Mesendoderm (in vitro differentiated cells): ENCODE measurements at regions not wholly inside any gene's neighbourhood (a gene's known extent, or its start where the extent isn't known, plus 50 kb on each side); places are given as distances from the start of the nearest gene placed in this dataset.

Experiments
- DNase-seq: peaks from one replicate; pipeline ENCODE4 v3.0.0; 2013
- H2AK5ac ChIP-seq: 2 replicates; pipeline ENCODE4 v1.6.1; 2013; ENCODE audit warnings: low read length, inconsistent platforms
- H2BK120ac ChIP-seq: 2 replicates; pipeline ENCODE4 v1.6.1; 2013; ENCODE audit warnings: low read depth, mild to moderate bottlenecking, low read length, moderate library complexity, mixed read lengths
- H2BK15ac ChIP-seq: replicated peaks from 2 replicates; pipeline ENCODE4 v1.6.1; 2013; ENCODE audit warnings: low read depth, mild to moderate bottlenecking, moderate library complexity
- H2BK5ac ChIP-seq: 2 replicates; pipeline ENCODE4 v1.6.1; 2013; ENCODE audit warnings: low read length, inconsistent platforms
- H3K18ac ChIP-seq: 2 replicates; pipeline ENCODE4 v1.6.1; 2013; ENCODE audit warnings: mild to moderate bottlenecking, low read length, mixed read lengths
- H3K23ac ChIP-seq: one replicate; pipeline ENCODE4 v1.6.1; 2013; ENCODE audit warnings: low read length
- H3K27ac ChIP-seq: 2 replicates; pipeline ENCODE4 v1.5.1; 2013; ENCODE audit warnings: low read depth, mild to moderate bottlenecking, inconsistent platforms, low read length, moderate library complexity
- H3K27me3 ChIP-seq: 2 replicates; pipeline ENCODE4 v1.6.1; 2013; ENCODE audit warnings: low read length, control low read depth, mild to moderate bottlenecking, inconsistent platforms; ENCODE audit not compliant: insufficient read depth, poor library complexity
- H3K36me3 ChIP-seq: 2 replicates; pipeline ENCODE4 v1.6.1; 2013; ENCODE audit warnings: low read length, inconsistent platforms; ENCODE audit not compliant: control insufficient read depth, insufficient read depth
- H3K4ac ChIP-seq: one replicate; pipeline ENCODE4 v1.6.1; 2013; ENCODE audit warnings: low read depth, mild to moderate bottlenecking, low read length, moderate library complexity
- H3K4me1 ChIP-seq: 2 replicates; pipeline ENCODE4 v1.6.1; 2013; ENCODE audit warnings: low read depth, low read length, inconsistent platforms; ENCODE audit not compliant: control insufficient read depth
- H3K4me2 ChIP-seq: 2 replicates; pipeline ENCODE4 v1.6.1; 2013; ENCODE audit warnings: low read length
- H3K4me3 ChIP-seq: 2 replicates; pipeline ENCODE4 v1.5.1; 2013; ENCODE audit warnings: mild to moderate bottlenecking, low read length
- H3K56ac ChIP-seq: one replicate; pipeline ENCODE4 v1.6.1; 2013; ENCODE audit warnings: low read length
- H3K79me1 ChIP-seq: 2 replicates; pipeline ENCODE4 v1.6.1; 2013; ENCODE audit warnings: low read length, inconsistent platforms
- H3K79me2 ChIP-seq: 2 replicates; pipeline ENCODE4 v1.6.1; 2013; ENCODE audit warnings: mild to moderate bottlenecking, low read length; ENCODE audit not compliant: control insufficient read depth, insufficient read depth
- H3K9ac ChIP-seq: 2 replicates; pipeline ENCODE4 v1.6.1; 2013; ENCODE audit warnings: low read length, inconsistent platforms
- H4K5ac ChIP-seq: one replicate; pipeline ENCODE4 v1.6.1; 2013; ENCODE audit warnings: low read length
- H4K8ac ChIP-seq: one replicate; pipeline ENCODE4 v1.6.1; 2013; ENCODE audit warnings: low read depth, mild to moderate bottlenecking, control low read depth, low read length, moderate library complexity
- WGBS: extraction: QIAGEN DNeasy Blood & Tissue Kit; methylation state at CpG from one replicate; pipeline ENCODE4 v1.1.7; 2013; ENCODE audit warnings: low lambda C conversion rate, missing lambda C conversion rate; ENCODE audit not compliant: insufficient coverage; ENCODE audit errors: extremely low coverage; 5-methylcytosine and 5-hydroxymethylcytosine counted together

DNA sequence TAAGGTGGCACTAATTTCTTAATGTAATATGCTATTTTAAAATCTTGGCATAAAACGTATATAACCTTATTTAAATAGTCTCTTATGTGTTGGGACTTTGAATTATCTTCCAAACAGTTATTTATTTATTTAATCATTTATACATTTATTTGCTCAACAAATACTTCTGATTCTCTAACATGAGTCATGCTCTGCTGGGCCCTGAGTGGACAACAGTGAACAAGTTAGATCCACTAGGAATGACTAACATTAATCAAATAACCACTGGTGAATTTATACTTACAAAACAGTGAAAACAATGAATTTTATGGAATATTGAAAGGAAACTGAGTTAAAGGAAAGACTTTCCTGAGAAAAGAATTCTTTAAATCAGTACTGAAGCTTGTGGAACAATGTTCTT, 1257.2 kb upstream of the CHAC2 start:
- H3K4me2 ChIP-seq = no peak overlapping the region
- H3K23ac ChIP-seq = no peak overlapping the region
- H2AK5ac ChIP-seq = no peak overlapping the region
- no peak overlapping the region for H3K9ac ChIP-seq
- no peaks in the 10 kb centered on the region for H3K79me1 ChIP-seq
- H3K79me2 ChIP-seq = no peaks in the 10 kb centered on the region
- no peak overlapping the region for H4K5ac ChIP-seq
- WGBS = no CpG with 5 or more reads among the region's 1 CpG
- H2BK5ac ChIP-seq = no peak overlapping the region
- no peak overlapping the region for H3K4ac ChIP-seq
- H3K36me3 ChIP-seq = no peaks in the 10 kb centered on the region
- no peak overlapping the region for H4K8ac ChIP-seq
- no peak for DNase-seq
- H3K4me1 ChIP-seq = no peaks in the 10 kb centered on the region
- no peaks in the 10 kb centered on the region for H3K27me3 ChIP-seq
- no peak overlapping the region for H3K18ac ChIP-seq
- H3K56ac ChIP-seq = no peak overlapping the region
- H2BK120ac ChIP-seq = no peak overlapping the region
- no peak overlapping the region for H2BK15ac ChIP-seq
- no peak overlapping the region for H3K4me3 ChIP-seq
- no peak overlapping the region for H3K27ac ChIP-seq

DNA sequence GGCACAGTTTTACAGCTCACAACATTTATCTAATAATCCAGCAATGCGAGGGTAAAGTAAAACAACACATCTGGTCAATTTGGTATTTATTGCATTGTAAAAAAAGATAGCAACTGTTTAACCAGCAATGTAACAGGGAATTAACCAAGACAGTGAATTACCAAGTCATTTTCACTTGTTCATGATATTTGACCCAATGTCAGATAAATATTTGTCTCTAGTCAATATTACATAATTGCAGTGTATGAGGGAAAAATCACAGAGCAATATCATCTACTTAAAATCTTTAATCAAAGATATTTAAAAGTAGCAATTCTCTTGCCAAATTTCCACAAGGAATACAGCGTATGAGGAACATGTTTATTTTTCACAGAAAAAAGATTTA, 1265.1 kb upstream of the CHAC2 start:
- no peaks in the 10 kb centered on the region for H3K79me1 ChIP-seq
- no peak overlapping the region for H3K4me3 ChIP-seq
- H3K23ac ChIP-seq = no peak overlapping the region
- no peak overlapping the region for H3K4me2 ChIP-seq
- no peak for DNase-seq
- H2BK5ac ChIP-seq = no peak overlapping the region
- no peak overlapping the region for H3K56ac ChIP-seq
- H3K9ac ChIP-seq = no peak overlapping the region
- H3K4me1 ChIP-seq = no peaks in the 10 kb centered on the region
- H3K27ac ChIP-seq = no peak overlapping the region
- H4K8ac ChIP-seq = no peak overlapping the region
- H4K5ac ChIP-seq = no peak overlapping the region
- no peaks in the 10 kb centered on the region for H3K27me3 ChIP-seq
- H2BK15ac ChIP-seq = no peak overlapping the region
- H2BK120ac ChIP-seq = no peak overlapping the region
- H3K18ac ChIP-seq = no peak overlapping the region
- no CpG with 5 or more reads among the region's 2 CpGs for WGBS
- no peaks in the 10 kb centered on the region for H3K79me2 ChIP-seq
- H3K4ac ChIP-seq = no peak overlapping the region
- no peaks in the 10 kb centered on the region for H3K36me3 ChIP-seq
- H2AK5ac ChIP-seq = no peak overlapping the region

DNA sequence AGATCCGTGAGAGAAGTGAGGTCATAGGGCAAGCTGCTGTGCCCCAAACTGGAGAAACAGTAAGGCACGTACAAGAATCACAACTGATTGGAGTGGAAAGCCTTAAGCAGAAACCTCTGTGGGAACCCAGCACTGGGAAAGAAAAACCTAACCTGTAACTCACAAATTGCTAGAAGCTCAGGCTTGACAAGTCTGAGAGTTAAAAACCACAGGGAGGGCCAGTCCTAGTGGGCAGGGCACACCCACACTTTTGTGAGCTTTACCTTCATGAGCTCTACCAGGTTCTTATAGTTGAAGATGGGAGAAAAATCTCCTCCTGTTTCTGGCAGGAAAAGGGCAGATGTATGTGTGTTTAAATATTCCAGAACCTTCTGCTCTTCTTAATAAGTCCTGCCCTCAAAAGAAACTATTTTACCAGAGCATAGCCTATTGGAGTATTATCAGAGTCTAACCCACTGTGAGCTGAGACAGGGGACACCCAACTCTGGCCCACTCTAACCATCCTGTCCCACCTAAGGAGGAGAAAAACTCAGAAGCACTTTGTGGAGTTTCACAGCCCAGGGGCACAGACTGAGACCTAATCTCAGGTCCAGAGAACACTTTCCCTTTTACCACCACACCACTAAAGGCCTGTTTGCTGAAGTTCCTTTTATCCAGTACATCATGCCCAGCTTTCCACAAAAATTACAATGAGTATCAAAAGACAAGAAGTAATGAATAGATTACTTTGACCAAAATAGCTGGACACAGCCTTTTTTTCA, 1265.7 kb upstream of the CHAC2 start:
- H3K9ac ChIP-seq = no peak overlapping the region
- no peak overlapping the region for H3K56ac ChIP-seq
- H2BK120ac ChIP-seq = no peak overlapping the region
- no peak overlapping the region for H3K23ac ChIP-seq
- no peaks in the 10 kb centered on the region for H3K79me1 ChIP-seq
- H3K27ac ChIP-seq = no peak overlapping the region
- no peak overlapping the region for H2AK5ac ChIP-seq
- H3K27me3 ChIP-seq = no peaks in the 10 kb centered on the region
- no peaks in the 10 kb centered on the region for H3K4me1 ChIP-seq
- H4K8ac ChIP-seq = no peak overlapping the region
- no peak overlapping the region for H3K4me2 ChIP-seq
- no peaks in the 10 kb centered on the region for H3K36me3 ChIP-seq
- no peak overlapping the region for H3K18ac ChIP-seq
- no peak overlapping the region for H2BK15ac ChIP-seq
- H4K5ac ChIP-seq = no peak overlapping the region
- H2BK5ac ChIP-seq = no peak overlapping the region
- H3K4me3 ChIP-seq = no peak overlapping the region
- no peak overlapping the region for H3K4ac ChIP-seq
- DNase-seq = no peak
- no peaks in the 10 kb centered on the region for H3K79me2 ChIP-seq
- no CpG with 5 or more reads among the region's 2 CpGs for WGBS

DNA sequence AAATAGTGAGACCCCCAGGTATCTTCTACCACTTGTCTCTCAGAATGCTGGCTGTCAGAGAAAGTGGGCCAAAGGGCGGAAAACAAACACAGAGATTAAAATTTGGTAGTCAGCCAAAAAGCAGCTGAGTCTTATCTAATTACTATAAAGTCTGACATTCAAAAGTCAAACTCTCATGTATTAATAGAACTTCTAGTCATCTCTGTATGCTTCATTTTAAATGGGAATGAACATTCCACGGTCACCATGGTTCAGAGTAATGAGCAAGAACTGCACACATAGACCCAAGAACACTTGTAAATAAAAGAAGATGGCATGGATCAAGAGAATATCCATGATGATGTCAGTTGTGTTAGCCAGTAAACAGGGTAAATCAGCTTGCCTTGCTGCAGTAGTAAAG, 1267.0 kb upstream of the CHAC2 start:
- no peak for DNase-seq
- Histone ChIP-seq H3K4me2 (no peak overlapping the region), H2AK5ac (no peak overlapping the region), H4K5ac (no peak overlapping the region), H2BK5ac (no peak overlapping the region), H2BK15ac (no peak overlapping the region), H3K27me3 (no peaks in the 10 kb centered on the region), H3K56ac (no peak overlapping the region), H3K4me1 (no peaks in the 10 kb centered on the region), H3K79me1 (no peaks in the 10 kb centered on the region), H3K4ac (no peak overlapping the region), H3K79me2 (no peaks in the 10 kb centered on the region), H3K36me3 (no peaks in the 10 kb centered on the region), H3K23ac (no peak overlapping the region), H3K27ac (no peak overlapping the region), H4K8ac (no peak overlapping the region), H3K9ac (no peak overlapping the region), H3K4me3 (no peak overlapping the region), H2BK120ac (no peak overlapping the region), H3K18ac (no peak overlapping the region)
- no CpG with 5 or more reads among the region's 2 CpGs for WGBS

DNA sequence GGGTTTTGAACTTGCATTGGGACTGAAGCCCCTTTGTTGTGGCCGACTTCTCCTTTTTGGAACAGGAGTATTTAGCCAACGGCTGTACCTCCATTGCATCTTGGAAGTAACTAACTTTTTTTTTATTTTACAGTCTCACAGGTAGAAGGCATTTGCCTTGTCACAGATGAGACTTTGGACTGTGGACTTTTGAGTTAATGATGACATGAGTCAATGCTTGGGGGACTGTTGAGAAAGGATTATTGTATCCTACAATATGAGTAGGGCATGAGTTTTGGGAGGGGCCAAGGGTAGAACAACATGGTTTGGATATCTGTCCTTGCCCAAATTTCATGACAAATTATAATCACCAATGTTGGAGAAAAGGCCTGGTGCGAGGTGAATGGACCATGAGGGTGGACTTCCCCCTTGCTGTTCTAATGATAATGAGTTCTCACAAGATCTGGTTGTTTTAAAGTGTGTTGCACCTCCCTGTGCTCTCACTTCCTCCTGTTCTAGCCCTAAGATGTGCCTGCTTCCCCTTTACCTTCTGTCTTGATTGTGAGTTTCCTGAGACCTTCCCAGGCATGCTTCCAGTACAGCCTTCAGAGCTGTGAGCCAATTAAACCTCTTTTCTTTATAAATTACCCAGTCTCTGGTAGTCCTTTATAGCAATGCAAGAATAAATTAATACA, 1269.4 kb upstream of the CHAC2 start:
- H4K8ac ChIP-seq = no peak overlapping the region
- no peak overlapping the region for H3K56ac ChIP-seq
- H3K79me2 ChIP-seq = no peaks in the 10 kb centered on the region
- DNase-seq = no peak
- no peak overlapping the region for H2BK5ac ChIP-seq
- no peaks in the 10 kb centered on the region for H3K4me1 ChIP-seq
- H3K4ac ChIP-seq = no peak overlapping the region
- H2BK120ac ChIP-seq = no peak overlapping the region
- no CpG with 5 or more reads among the region's 3 CpGs for WGBS
- H3K18ac ChIP-seq = no peak overlapping the region
- no peak overlapping the region for H3K27ac ChIP-seq
- H4K5ac ChIP-seq = no peak overlapping the region
- H3K36me3 ChIP-seq = no peaks in the 10 kb centered on the region
- no peak overlapping the region for H3K4me3 ChIP-seq
- H3K27me3 ChIP-seq = no peaks in the 10 kb centered on the region
- no peak overlapping the region for H3K9ac ChIP-seq
- H3K4me2 ChIP-seq = no peak overlapping the region
- no peak overlapping the region for H2BK15ac ChIP-seq
- no peak overlapping the region for H2AK5ac ChIP-seq
- no peaks in the 10 kb centered on the region for H3K79me1 ChIP-seq
- H3K23ac ChIP-seq = no peak overlapping the region

DNA sequence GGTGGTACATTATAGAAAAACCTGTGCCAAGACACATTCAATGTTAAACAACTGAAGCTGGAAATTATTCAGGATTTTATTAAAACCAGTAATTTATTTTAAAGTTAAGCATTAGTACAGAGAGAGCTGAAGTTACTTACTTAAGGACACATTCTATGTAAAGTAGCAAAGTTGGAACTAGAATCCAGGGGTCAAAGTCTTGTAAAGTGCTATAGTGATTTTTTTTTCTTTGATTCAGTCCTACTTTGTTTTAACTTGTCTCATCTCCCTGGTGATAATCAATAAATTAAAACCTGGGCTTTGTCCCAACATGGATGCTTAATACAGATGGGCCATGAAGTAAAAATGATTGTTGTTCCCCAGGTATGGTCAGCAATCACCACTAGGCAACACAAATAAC, 1271.8 kb upstream of the CHAC2 start:
- H3K79me2 ChIP-seq = no peaks in the 10 kb centered on the region
- H2BK120ac ChIP-seq = no peak overlapping the region
- H4K5ac ChIP-seq = no peak overlapping the region
- no peak overlapping the region for H3K4me3 ChIP-seq
- no peak overlapping the region for H3K18ac ChIP-seq
- H4K8ac ChIP-seq = no peak overlapping the region
- no peak overlapping the region for H3K56ac ChIP-seq
- no peak overlapping the region for H3K9ac ChIP-seq
- H3K27ac ChIP-seq = no peak overlapping the region
- H2BK5ac ChIP-seq = no peak overlapping the region
- no peaks in the 10 kb centered on the region for H3K79me1 ChIP-seq
- H2AK5ac ChIP-seq = no peak overlapping the region
- H3K4me2 ChIP-seq = no peak overlapping the region
- H3K23ac ChIP-seq = no peak overlapping the region
- H3K4me1 ChIP-seq = no peaks in the 10 kb centered on the region
- no peaks in the 10 kb centered on the region for H3K27me3 ChIP-seq
- no peak for DNase-seq
- H3K36me3 ChIP-seq = no peaks in the 10 kb centered on the region
- H3K4ac ChIP-seq = no peak overlapping the region
- H2BK15ac ChIP-seq = no peak overlapping the region
